GM23338 (cell line): ENCODE measurements at regions not wholly inside any gene's neighbourhood (a gene's known extent, or its start where the extent isn't known, plus 50 kb on each side); places are given as distances from the start of the nearest gene placed in this dataset.

Experiments
- ATAC-seq: fragments of 200-7000 bp; cut with Tn5 transposase; 3 replicates; pipeline ENCODE4 v1.9.1; 2020
- DNase-seq: peaks from one replicate; pipeline ENCODE4 v3.0.0-alpha.2; 2015; ENCODE audit warnings: low spot score
- H2AFZ ChIP-seq: fragments of 200-600 bp; sonication (generic); 2 replicates; pipeline ENCODE4 v1.8.0; 2016; ENCODE audit warnings: antibody characterized with exemption, mild to moderate bottlenecking, moderate library complexity
- H3F3A ChIP-seq: fragments of 200-600 bp; sonication (generic); replicated peaks from 2 replicates; pipeline ENCODE4 v1.8.0; 2017; ENCODE audit warnings: antibody characterized with exemption, mixed run types, low read depth
- H3K27ac ChIP-seq: fragments of 200-600 bp; sonication (generic); 2 replicates; pipeline ENCODE4 v1.6.1; 2016; ENCODE audit warnings: low read depth
- H3K27me3 ChIP-seq: fragments of 200-600 bp; sonication (generic); 2 replicates; pipeline ENCODE4 v1.8.0; 2016; ENCODE audit warnings: mild to moderate bottlenecking, mixed run types, moderate library complexity; ENCODE audit not compliant: insufficient read depth
- H3K36me3 ChIP-seq: fragments of 200-600 bp; sonication (generic); 2 replicates; pipeline ENCODE4 v1.8.0; 2016; ENCODE audit warnings: mild to moderate bottlenecking; ENCODE audit not compliant: insufficient read depth
- H3K4me1 ChIP-seq: fragments of 200-600 bp; sonication (generic); 2 replicates; pipeline ENCODE4 v1.8.0; 2016; ENCODE audit warnings: mild to moderate bottlenecking, moderate library complexity; ENCODE audit not compliant: insufficient read depth
- H3K4me2 ChIP-seq: fragments of 200-600 bp; sonication (generic); 2 replicates; pipeline ENCODE4 v1.7.1; 2017; ENCODE audit warnings: mixed run types
- H3K4me3 ChIP-seq: fragments of 200-600 bp; sonication (generic); 2 replicates; pipeline ENCODE4 v1.6.1; 2016; ENCODE audit warnings: mixed run types
- H3K79me2 ChIP-seq: fragments of 200-600 bp; sonication (generic); replicated peaks from 2 replicates; pipeline ENCODE4 v1.8.0; 2017; ENCODE audit warnings: mild to moderate bottlenecking; ENCODE audit not compliant: insufficient read depth
- H3K9me2 ChIP-seq: fragments of 200-600 bp; sonication (generic); 2 replicates; pipeline ENCODE4 v1.8.0; 2017; ENCODE audit not compliant: insufficient read depth
- H4K20me1 ChIP-seq: fragments of 200-600 bp; sonication (generic); replicated peaks from 2 replicates; pipeline ENCODE4 v1.8.0; 2017; ENCODE audit warnings: mild to moderate bottlenecking; ENCODE audit not compliant: insufficient read depth
- H3K27ac Mint-ChIP-seq: 2 replicates; pipeline ENCODE4 v1.8.0; 2020; ENCODE audit warnings: inconsistent platforms, mild to moderate bottlenecking, moderate library complexity, mixed read lengths
- H3K27me3 Mint-ChIP-seq: 3 replicates; pipeline ENCODE4 v1.8.0; 2022; ENCODE audit warnings: low read depth, mild to moderate bottlenecking, moderate library complexity, mixed read lengths, inconsistent platforms; ENCODE audit not compliant: insufficient read depth, poor library complexity
- H3K36me3 Mint-ChIP-seq: 3 replicates; pipeline ENCODE4 v1.8.0; 2021; ENCODE audit warnings: low read depth, mild to moderate bottlenecking, inconsistent platforms, moderate library complexity, mixed read lengths
- H3K4me1 Mint-ChIP-seq: 3 replicates; pipeline ENCODE4 v1.8.0; 2020; ENCODE audit warnings: mild to moderate bottlenecking, inconsistent platforms, mixed read lengths
- H3K4me3 Mint-ChIP-seq: 3 replicates; pipeline ENCODE4 v1.8.0; 2021; ENCODE audit warnings: moderate library complexity, mild to moderate bottlenecking, inconsistent platforms, mixed read lengths
- H3K9me3 Mint-ChIP-seq: 3 replicates; pipeline ENCODE4 v1.8.0; 2020; ENCODE audit warnings: moderate library complexity, mild to moderate bottlenecking, inconsistent platforms, mixed read lengths
- CREB1 ChIP-seq: fragments of 250-450 bp; sonication (Bioruptor Pico); IDR thresholded peaks from 2 replicates; pipeline ENCODE4 v1.5.0; 2020; ENCODE audit warnings: low read depth, mild to moderate bottlenecking, moderate library complexity
- EZH2phosphoT487 ChIP-seq: fragments of 200-600 bp; sonication (generic); IDR thresholded peaks from one replicate; pipeline ENCODE4 v1.8.1; 2018; ENCODE audit warnings: antibody characterized with exemption; ENCODE audit not compliant: unreplicated experiment
- JUNB ChIP-seq: IDR thresholded peaks from one replicate; pipeline ENCODE4 v1.6.1; 2016; ENCODE audit warnings: antibody characterized with exemption; ENCODE audit not compliant: unreplicated experiment
- NANOG ChIP-seq: IDR thresholded peaks from 2 replicates; pipeline ENCODE4 v1.6.1; 2016; ENCODE audit warnings: antibody characterized with exemption, borderline replicate concordance
- POLR2AphosphoS5 ChIP-seq: IDR thresholded peaks from 2 replicates; pipeline ENCODE4 v1.6.1; 2016; ENCODE audit warnings: antibody characterized with exemption, low read depth
- STAT1 ChIP-seq: IDR thresholded peaks from one replicate; pipeline ENCODE4 v1.6.1; 2016; ENCODE audit warnings: antibody characterized with exemption; ENCODE audit not compliant: unreplicated experiment
- ZNF114 ChIP-seq: fragments of 250-450 bp; sonication (Bioruptor Pico); IDR thresholded peaks from 2 replicates; pipeline ENCODE4 v1.5.0; 2020; ENCODE audit warnings: mild to moderate bottlenecking, moderate library complexity
- ZNF331 ChIP-seq: fragments of 250-450 bp; sonication (Bioruptor Pico); IDR thresholded peaks from 2 replicates; pipeline ENCODE4 v1.5.0; 2020; ENCODE audit warnings: low read depth, mild to moderate bottlenecking, moderate library complexity
- TF ChIP-seq, protein P1 (sequence below): IDR thresholded peaks from 2 replicates; pipeline ENCODE4 v1.6.1; 2016; ENCODE audit warnings: antibody characterized with exemption
- TF ChIP-seq, protein P2 (sequence below), 2 experiments: fragments of 200-600 bp in 1 of 2; sonication (generic) in 1 of 2; conservative IDR thresholded peaks; 2 replicates each; pipeline versions ENCODE4 v1.5.1 to v1.6.1; 2016 to 2017; ENCODE audit warnings: antibody characterized with exemption in 2 of 2, low read depth in 2 of 2, mild to moderate bottlenecking in 2 of 2, moderate library complexity in 1 of 2
- TF ChIP-seq, protein P3 (sequence below): fragments of 250-450 bp; sonication (Bioruptor Pico); IDR thresholded peaks from 2 replicates; pipeline ENCODE4 v1.5.0; 2020; ENCODE audit warnings: mild to moderate bottlenecking, moderate library complexity
- TF ChIP-seq, protein P4 (sequence below): IDR thresholded peaks from one replicate; pipeline ENCODE4 v1.6.1; 2018; ENCODE audit warnings: antibody characterized with exemption; ENCODE audit not compliant: unreplicated experiment

DNA sequence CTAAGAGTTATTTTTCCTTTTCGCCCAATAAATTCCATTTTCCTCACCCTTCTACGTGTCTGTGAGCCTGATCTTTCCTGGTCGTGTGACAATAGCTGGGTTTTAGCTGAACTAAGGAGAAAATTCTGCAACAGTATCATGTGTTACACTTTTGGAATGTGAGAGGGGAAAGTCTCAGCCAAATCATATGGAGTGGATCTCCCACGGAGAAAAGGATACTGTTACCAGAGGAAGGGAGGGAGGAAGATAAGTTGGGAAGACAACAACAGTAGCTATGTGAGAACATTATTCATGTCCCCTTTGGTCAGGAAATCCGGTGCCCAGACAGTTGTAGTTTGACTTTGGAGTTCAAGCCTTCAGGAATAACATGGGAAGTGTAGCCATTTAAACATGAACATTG is 584.0 kb upstream of the RAG2 start:
- Mint-ChIP-seq H3K36me3 (peaks cover 19% of the 10 kb centered on the region; the same call in 2 of the 3 replicates), H3K27me3 (no peaks in the 10 kb centered on the region), H3K27ac (no peak overlapping the region), H3K9me3 (peaks cover 93% of the 10 kb centered on the region), H3K4me3 (no peak overlapping the region), H3K4me1 (no peaks in the 10 kb centered on the region)
- no peaks in the 10 kb centered on the region for H3F3A ChIP-seq
- H4K20me1 ChIP-seq, result no peaks in the 10 kb centered on the region
- H3K4me2 ChIP-seq, result no peak overlapping the region
- no peaks in the 10 kb centered on the region for H3K27me3 ChIP-seq
- no peak for DNase-seq
- TF ChIP-seq JUNB, result no peak
- TF ChIP-seq, protein P1, sequence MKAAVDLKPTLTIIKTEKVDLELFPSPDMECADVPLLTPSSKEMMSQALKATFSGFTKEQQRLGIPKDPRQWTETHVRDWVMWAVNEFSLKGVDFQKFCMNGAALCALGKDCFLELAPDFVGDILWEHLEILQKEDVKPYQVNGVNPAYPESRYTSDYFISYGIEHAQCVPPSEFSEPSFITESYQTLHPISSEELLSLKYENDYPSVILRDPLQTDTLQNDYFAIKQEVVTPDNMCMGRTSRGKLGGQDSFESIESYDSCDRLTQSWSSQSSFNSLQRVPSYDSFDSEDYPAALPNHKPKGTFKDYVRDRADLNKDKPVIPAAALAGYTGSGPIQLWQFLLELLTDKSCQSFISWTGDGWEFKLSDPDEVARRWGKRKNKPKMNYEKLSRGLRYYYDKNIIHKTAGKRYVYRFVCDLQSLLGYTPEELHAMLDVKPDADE, result no peak
- TF ChIP-seq, protein P2, sequence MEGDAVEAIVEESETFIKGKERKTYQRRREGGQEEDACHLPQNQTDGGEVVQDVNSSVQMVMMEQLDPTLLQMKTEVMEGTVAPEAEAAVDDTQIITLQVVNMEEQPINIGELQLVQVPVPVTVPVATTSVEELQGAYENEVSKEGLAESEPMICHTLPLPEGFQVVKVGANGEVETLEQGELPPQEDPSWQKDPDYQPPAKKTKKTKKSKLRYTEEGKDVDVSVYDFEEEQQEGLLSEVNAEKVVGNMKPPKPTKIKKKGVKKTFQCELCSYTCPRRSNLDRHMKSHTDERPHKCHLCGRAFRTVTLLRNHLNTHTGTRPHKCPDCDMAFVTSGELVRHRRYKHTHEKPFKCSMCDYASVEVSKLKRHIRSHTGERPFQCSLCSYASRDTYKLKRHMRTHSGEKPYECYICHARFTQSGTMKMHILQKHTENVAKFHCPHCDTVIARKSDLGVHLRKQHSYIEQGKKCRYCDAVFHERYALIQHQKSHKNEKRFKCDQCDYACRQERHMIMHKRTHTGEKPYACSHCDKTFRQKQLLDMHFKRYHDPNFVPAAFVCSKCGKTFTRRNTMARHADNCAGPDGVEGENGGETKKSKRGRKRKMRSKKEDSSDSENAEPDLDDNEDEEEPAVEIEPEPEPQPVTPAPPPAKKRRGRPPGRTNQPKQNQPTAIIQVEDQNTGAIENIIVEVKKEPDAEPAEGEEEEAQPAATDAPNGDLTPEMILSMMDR (conservative IDR thresholded peaks at IDR 0.05; ENCODE audit: low read depth in 2 of 2), result no peak
- no peak for TF ChIP-seq POLR2AphosphoS5
- TF ChIP-seq, protein P3, sequence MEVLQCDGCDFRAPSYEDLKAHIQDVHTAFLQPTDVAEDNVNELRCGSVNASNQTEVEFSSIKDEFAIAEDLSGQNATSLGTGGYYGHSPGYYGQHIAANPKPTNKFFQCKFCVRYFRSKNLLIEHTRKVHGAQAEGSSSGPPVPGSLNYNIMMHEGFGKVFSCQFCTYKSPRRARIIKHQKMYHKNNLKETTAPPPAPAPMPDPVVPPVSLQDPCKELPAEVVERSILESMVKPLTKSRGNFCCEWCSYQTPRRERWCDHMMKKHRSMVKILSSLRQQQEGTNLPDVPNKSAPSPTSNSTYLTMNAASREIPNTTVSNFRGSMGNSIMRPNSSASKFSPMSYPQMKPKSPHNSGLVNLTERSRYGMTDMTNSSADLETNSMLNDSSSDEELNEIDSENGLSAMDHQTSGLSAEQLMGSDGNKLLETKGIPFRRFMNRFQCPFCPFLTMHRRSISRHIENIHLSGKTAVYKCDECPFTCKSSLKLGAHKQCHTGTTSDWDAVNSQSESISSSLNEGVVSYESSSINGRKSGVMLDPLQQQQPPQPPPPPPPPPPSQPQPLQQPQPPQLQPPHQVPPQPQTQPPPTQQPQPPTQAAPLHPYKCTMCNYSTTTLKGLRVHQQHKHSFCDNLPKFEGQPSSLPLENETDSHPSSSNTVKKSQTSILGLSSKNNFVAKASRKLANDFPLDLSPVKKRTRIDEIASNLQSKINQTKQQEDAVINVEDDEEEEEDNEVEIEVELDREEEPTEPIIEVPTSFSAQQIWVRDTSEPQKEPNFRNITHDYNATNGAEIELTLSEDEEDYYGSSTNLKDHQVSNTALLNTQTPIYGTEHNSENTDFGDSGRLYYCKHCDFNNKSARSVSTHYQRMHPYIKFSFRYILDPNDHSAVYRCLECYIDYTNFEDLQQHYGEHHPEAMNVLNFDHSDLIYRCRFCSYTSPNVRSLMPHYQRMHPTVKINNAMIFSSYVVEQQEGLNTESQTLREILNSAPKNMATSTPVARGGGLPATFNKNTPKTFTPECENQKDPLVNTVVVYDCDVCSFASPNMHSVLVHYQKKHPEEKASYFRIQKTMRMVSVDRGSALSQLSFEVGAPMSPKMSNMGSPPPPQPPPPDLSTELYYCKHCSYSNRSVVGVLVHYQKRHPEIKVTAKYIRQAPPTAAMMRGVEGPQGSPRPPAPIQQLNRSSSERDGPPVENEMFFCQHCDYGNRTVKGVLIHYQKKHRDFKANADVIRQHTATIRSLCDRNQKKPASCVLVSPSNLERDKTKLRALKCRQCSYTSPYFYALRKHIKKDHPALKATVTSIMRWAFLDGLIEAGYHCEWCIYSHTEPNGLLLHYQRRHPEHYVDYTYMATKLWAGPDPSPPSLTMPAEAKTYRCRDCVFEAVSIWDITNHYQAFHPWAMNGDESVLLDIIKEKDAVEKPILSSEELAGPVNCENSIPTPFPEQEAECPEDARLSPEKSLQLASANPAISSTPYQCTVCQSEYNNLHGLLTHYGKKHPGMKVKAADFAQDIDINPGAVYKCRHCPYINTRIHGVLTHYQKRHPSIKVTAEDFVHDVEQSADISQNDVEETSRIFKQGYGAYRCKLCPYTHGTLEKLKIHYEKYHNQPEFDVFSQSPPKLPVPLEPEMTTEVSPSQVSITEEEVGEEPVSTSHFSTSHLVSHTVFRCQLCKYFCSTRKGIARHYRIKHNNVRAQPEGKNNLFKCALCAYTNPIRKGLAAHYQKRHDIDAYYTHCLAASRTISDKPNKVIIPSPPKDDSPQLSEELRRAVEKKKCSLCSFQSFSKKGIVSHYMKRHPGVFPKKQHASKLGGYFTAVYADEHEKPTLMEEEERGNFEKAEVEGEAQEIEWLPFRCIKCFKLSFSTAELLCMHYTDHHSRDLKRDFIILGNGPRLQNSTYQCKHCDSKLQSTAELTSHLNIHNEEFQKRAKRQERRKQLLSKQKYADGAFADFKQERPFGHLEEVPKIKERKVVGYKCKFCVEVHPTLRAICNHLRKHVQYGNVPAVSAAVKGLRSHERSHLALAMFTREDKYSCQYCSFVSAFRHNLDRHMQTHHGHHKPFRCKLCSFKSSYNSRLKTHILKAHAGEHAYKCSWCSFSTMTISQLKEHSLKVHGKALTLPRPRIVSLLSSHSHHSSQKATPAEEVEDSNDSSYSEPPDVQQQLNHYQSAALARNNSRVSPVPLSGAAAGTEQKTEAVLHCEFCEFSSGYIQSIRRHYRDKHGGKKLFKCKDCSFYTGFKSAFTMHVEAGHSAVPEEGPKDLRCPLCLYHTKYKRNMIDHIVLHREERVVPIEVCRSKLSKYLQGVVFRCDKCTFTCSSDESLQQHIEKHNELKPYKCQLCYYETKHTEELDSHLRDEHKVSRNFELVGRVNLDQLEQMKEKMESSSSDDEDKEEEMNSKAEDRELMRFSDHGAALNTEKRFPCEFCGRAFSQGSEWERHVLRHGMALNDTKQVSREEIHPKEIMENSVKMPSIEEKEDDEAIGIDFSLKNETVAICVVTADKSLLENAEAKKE, result no peak
- TF ChIP-seq, protein P4, sequence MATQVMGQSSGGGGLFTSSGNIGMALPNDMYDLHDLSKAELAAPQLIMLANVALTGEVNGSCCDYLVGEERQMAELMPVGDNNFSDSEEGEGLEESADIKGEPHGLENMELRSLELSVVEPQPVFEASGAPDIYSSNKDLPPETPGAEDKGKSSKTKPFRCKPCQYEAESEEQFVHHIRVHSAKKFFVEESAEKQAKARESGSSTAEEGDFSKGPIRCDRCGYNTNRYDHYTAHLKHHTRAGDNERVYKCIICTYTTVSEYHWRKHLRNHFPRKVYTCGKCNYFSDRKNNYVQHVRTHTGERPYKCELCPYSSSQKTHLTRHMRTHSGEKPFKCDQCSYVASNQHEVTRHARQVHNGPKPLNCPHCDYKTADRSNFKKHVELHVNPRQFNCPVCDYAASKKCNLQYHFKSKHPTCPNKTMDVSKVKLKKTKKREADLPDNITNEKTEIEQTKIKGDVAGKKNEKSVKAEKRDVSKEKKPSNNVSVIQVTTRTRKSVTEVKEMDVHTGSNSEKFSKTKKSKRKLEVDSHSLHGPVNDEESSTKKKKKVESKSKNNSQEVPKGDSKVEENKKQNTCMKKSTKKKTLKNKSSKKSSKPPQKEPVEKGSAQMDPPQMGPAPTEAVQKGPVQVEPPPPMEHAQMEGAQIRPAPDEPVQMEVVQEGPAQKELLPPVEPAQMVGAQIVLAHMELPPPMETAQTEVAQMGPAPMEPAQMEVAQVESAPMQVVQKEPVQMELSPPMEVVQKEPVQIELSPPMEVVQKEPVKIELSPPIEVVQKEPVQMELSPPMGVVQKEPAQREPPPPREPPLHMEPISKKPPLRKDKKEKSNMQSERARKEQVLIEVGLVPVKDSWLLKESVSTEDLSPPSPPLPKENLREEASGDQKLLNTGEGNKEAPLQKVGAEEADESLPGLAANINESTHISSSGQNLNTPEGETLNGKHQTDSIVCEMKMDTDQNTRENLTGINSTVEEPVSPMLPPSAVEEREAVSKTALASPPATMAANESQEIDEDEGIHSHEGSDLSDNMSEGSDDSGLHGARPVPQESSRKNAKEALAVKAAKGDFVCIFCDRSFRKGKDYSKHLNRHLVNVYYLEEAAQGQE, result no peak
- no peak for TF ChIP-seq CREB1 (CRISPR knock-in tag)
- no peak for TF ChIP-seq STAT1
- TF ChIP-seq NANOG, result no peak
- TF ChIP-seq EZH2phosphoT487, result no peak
- TF ChIP-seq ZNF114 (CRISPR knock-in tag), result no peak
- no peak for TF ChIP-seq ZNF331 (CRISPR knock-in tag)
- H3K9me2 ChIP-seq, result no peaks in the 10 kb centered on the region
- no peaks in the 10 kb centered on the region for H3K36me3 ChIP-seq
- no peaks in the 10 kb centered on the region for H3K79me2 ChIP-seq
- H3K4me3 ChIP-seq, result no peak overlapping the region
- H2AFZ ChIP-seq, result no peak overlapping the region
- no peak overlapping the region for H3K27ac ChIP-seq
- ATAC-seq, result no peak
- H3K4me1 ChIP-seq, result no peaks in the 10 kb centered on the region
